Pancreas (tissue), 10 donors: ENCODE measurements at regions not wholly inside any gene's neighbourhood (a gene's known extent, or its start where the extent isn't known, plus 50 kb on each side); places are given as distances from the start of the nearest gene placed in this dataset.

Source experiments
- ATAC-seq, 4 donors: fragments of 200-7000 bp; cut with Tn5 transposase; one replicate each; pipeline versions ENCODE4 v1.8.0 to v1.9.1; 2020; ENCODE audit warnings: mild to moderate bottlenecking in 4 of 4, moderate library complexity in 4 of 4
- DNase-seq, 6 donors: peaks; one replicate each; pipeline ENCODE4 v3.0.0-alpha.2; 2020
- FAIRE-seq: peaks from 2 replicates; lab custom pipeline; 2012; peaks lifted over from hg19 to GRCh38; lab: Jason Lieb, UNC
- H3K27ac ChIP-seq, 4 donors: fragments of 200-600 bp; sonication (generic); 1 replicate in 3 of 4; 2 replicates in 1 of 4; pipeline versions ENCODE4 v1.5.0 to v1.8.0; 2020
- H3K27me3 ChIP-seq, 4 donors: fragments of 200-600 bp; one replicate each; pipeline ENCODE4 v1.8.0; 2021
- H3K36me3 ChIP-seq, 3 donors: fragments of 200-600 bp; sonication (generic) in 1 of 3; one replicate each; pipeline versions ENCODE4 v1.5.0 to v1.8.0; 2020 to 2021
- H3K4me1 ChIP-seq, 3 donors: fragments of 200-600 bp; one replicate each; pipeline ENCODE4 v1.8.0; 2021
- H3K4me3 ChIP-seq, 4 donors: fragments of 200-600 bp; sonication (generic) in 2 of 4; one replicate each; pipeline versions ENCODE4 v1.5.0 to v1.8.0; 2020 to 2021
- H3K9me3 ChIP-seq, 4 donors: fragments of 200-600 bp; one replicate each; pipeline ENCODE4 v1.8.0; 2021
- WGBS, 2 donors: extraction: QIAGEN DNeasy Blood & Tissue Kit; methylation state at CpG; one replicate each; pipeline ENCODE4 v1.1.7; 2013; 5-methylcytosine and 5-hydroxymethylcytosine counted together
- intact Hi-C, 3 donors: fragments of 100-400 bp; cut with DNase I; formaldehyde crosslinking; loops; one replicate each; pipeline versions ENCODE4 v1.11.1 to v1.14.2; 2022
- TF ChIP-seq, protein P1 (sequence below), 4 donors: fragments of 200-600 bp; sonication (generic) in 3 of 4; IDR thresholded peaks; one replicate each; pipeline versions ENCODE4 v1.5.0 to v1.8.0; 2021; ENCODE audit warnings: antibody characterized with exemption in 4 of 4
- donor health status: healthy with polysubstance abuse.
- donor health status: DM: no; HTN: no; CAD: no; lungs with moderate emphysema.
- donor health status: DM: no; HTN: no; CAD: no.
- donor health status: control.
- donor health status: control.
- donor health status: Bipolar disorder and iron deficiency.
- donor health status: DM: yes; HTN: yes; CAD: no.
- donor health status: DM: no; HTN: no; CAD: no.
- donor health status: DM: no; HTN: no; CAD: no.
- donor health status: DM: yes; HTN: yes; CAD: no.

DNA sequence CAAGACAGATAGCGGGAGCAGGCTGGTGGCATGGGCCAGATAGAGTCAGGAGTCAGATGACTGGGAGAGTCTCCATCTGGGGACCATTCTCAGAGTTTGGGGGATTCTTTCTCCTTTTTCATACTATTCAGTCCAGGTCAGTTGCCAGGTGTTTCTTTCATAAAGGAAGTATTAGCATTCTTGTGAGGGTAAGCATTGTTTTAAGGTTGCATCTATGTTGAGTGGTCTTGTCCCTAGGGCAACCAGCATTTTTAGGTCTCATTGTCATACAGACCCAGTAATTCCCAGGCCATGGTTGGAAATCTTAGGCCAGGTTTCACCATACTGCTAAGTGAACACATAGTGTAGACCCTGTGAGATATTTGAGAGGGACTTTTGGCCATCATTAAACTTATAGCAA, 122.3 kb upstream of the POC5 start:
- TF ChIP-seq, protein P1, sequence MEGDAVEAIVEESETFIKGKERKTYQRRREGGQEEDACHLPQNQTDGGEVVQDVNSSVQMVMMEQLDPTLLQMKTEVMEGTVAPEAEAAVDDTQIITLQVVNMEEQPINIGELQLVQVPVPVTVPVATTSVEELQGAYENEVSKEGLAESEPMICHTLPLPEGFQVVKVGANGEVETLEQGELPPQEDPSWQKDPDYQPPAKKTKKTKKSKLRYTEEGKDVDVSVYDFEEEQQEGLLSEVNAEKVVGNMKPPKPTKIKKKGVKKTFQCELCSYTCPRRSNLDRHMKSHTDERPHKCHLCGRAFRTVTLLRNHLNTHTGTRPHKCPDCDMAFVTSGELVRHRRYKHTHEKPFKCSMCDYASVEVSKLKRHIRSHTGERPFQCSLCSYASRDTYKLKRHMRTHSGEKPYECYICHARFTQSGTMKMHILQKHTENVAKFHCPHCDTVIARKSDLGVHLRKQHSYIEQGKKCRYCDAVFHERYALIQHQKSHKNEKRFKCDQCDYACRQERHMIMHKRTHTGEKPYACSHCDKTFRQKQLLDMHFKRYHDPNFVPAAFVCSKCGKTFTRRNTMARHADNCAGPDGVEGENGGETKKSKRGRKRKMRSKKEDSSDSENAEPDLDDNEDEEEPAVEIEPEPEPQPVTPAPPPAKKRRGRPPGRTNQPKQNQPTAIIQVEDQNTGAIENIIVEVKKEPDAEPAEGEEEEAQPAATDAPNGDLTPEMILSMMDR (IDR thresholded peaks at IDR 0.05) = no peak
- 94 to 95% methylated on average over 1 of the region's 1 CpG for WGBS, 2 donors
- intact Hi-C loops = no loop called here

DNA sequence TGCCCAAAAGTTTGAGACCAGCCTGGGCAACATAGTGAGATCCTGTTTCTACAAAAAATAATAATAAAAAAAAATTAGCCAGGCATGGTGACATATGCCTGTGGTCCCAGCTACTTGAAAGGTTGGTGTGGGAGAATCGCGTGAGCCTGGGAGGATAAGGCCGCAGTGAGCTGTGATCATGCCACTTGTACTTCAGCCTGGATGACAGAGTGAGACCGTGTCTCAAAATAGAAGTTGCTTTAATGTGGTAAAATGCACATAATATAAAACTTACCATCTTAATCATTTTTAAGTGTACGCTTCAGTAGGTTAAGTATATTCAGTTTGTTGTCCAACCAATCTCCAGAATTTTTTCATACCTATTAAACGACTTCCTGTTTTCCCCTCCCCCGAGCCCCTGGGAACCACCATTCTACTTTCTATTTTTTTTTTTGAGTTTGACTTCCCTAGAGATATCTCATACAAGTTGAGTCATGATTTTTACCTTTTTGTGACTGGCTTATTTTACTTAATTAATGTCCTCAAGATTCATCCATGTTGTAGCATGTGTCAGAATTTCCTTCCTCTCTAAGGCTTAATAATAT, 120.1 kb upstream of the POC5 start:
- ATAC-seq = no peak
- no peaks in the 10 kb centered on the region for H3K9me3 ChIP-seq
- H3K4me3 ChIP-seq = no peak overlapping the region
- intact Hi-C loops = no loop called here
- no peak for DNase-seq
- no peaks in the 10 kb centered on the region for H3K36me3 ChIP-seq
- H3K27me3 ChIP-seq = no peaks in the 10 kb centered on the region
- H3K4me1 ChIP-seq = no peaks in the 10 kb centered on the region
- no peak overlapping the region for H3K27ac ChIP-seq
- no peak for FAIRE-seq
- TF ChIP-seq, protein P1 (IDR thresholded peaks at IDR 0.05) = no peak
- 91 to 95% methylated on average over 7 of the region's 7 CpGs for WGBS, 2 donors

More for the DNA sequence above, 122.3 kb upstream of the POC5 start:
- FAIRE-seq = no peak
- Histone ChIP-seq H3K4me3 (no peak overlapping the region), H3K27ac (no peak overlapping the region), H3K4me1 (no peaks in the 10 kb centered on the region), H3K36me3 (no peaks in the 10 kb centered on the region), H3K27me3 (no peaks in the 10 kb centered on the region), H3K9me3 (no peaks in the 10 kb centered on the region)
- DNase-seq = no peak
- no peak for ATAC-seq

GRCh38 chr5:75831561-75831960, 114.3 kb upstream of the POC5 start:
- DNase-seq (peak in 1 of 6 donors; percentile 27), ATAC-seq (no peak), FAIRE-seq (no peak)
- Histone ChIP-seq H3K27ac (no peak overlapping the region), H3K9me3 (no peaks in the 10 kb centered on the region), H3K27me3 (no peaks in the 10 kb centered on the region), H3K4me3 (no peak overlapping the region), H3K4me1 (peaks cover 0 to 8% (median 0%) of the 10 kb centered on the region in 3 donors), H3K36me3 (no peaks in the 10 kb centered on the region)
- 90 to 93% methylated on average over 11 of the region's 11 CpGs for WGBS, 2 donors
- intact Hi-C loops = no loop called here
- TF ChIP-seq, protein P1 (IDR thresholded peaks at IDR 0.05) = no peak

- H3K27me3 ChIP-seq = no peaks in the 10 kb centered on the region
- H3K36me3 ChIP-seq = no peaks in the 10 kb centered on the region
- TF ChIP-seq, protein P1 (IDR thresholded peaks at IDR 0.05) = no peak
- no peak overlapping the region for H3K4me3 ChIP-seq
- H3K4me1 ChIP-seq = peaks cover 0 to 8% (median 0%) of the 10 kb centered on the region in 3 donors
- no peaks in the 10 kb centered on the region for H3K9me3 ChIP-seq
- 19 to 30% methylated on average over 2 of the region's 2 CpGs for WGBS, 2 donors
- DNase-seq = peak in 1 of 6 donors; percentile 8
- intact Hi-C loops = no loop called here
- no peak for FAIRE-seq
- peak in 3 of 4 donors; percentile 26 to 73 (median 30) for ATAC-seq
- H3K27ac ChIP-seq = no peak overlapping the region
Measured at GRCh38 chr5:75828029-75828428, 110.8 kb upstream of the POC5 start.

- ATAC-seq = no peak
- H3K27me3 ChIP-seq = no peaks in the 10 kb centered on the region
- H3K9me3 ChIP-seq = no peaks in the 10 kb centered on the region
- peaks cover 0 to 8% (median 0%) of the 10 kb centered on the region in 3 donors for H3K4me1 ChIP-seq
- 96% methylated on average over 1 of the region's 1 CpG for WGBS, 2 donors
- no peaks in the 10 kb centered on the region for H3K36me3 ChIP-seq
- TF ChIP-seq, protein P1 (IDR thresholded peaks at IDR 0.05) = no peak
- intact Hi-C loops = no loop called here
- no peak overlapping the region for H3K4me3 ChIP-seq
- no peak overlapping the region for H3K27ac ChIP-seq
- no peak for DNase-seq
- FAIRE-seq = no peak
Measured at GRCh38 chr5:75824323-75824722, 107.1 kb upstream of the POC5 start.
